K562 (cell line): ENCODE measurements at regions not wholly inside any gene's neighbourhood (a gene's known extent, or its start where the extent isn't known, plus 50 kb on each side); places are given as distances from the start of the nearest gene placed in this dataset.

Experiments used
- MXI1 ChIP-seq: IDR thresholded peaks from 2 replicates; pipeline ENCODE4 v1.6.1; 2011; ENCODE audit warnings: low read depth, mild to moderate bottlenecking, improper control_type of control experiment, low read length
- PCBP1 ChIP-seq: fragments of 200-400 bp; formaldehyde crosslinking; IDR thresholded peaks from 2 replicates; pipeline ENCODE4 v1.6.1; 2018; ENCODE audit warnings: mild to moderate bottlenecking, low read depth, low read length; ENCODE audit not compliant: poor library complexity, severe bottlenecking
- TCF7L2 ChIP-seq: fragments of 150-350 bp; IDR thresholded peaks from 2 replicates; pipeline ENCODE4 v1.6.1; 2016; ENCODE audit warnings: low read depth, mild to moderate bottlenecking, low read length, moderate library complexity
- ZNF274 ChIP-seq: IDR thresholded peaks from 2 replicates; pipeline ENCODE4 v1.6.1; 2011; ENCODE audit warnings: low read depth, mild to moderate bottlenecking, low read length, moderate library complexity, borderline replicate concordance

- TF ChIP-seq ZNF274 = no peak
- no peak for TF ChIP-seq TCF7L2
- no peak for TF ChIP-seq PCBP1
- no peak for TF ChIP-seq MXI1
Measured at GRCh38 chr2:57703407-57703806, 343.2 kb upstream of the VRK2 start.
